ENCODE measurements at regions not wholly inside any gene's neighbourhood (a gene's known extent, or its start where the extent isn't known, plus 50 kb on each side); places are given as distances from the start of the nearest gene placed in this dataset.

GRCh38 chr2:239580199-239580527 lies 179.3 kb upstream of the HDAC4 start:
- TF ChIP-seq POLR2AphosphoS5 (IDR thresholded peaks at IDR 0.05) (no peak), CTCF (IDR thresholded peaks at IDR 0.05) (no peak), EP300 (IDR thresholded peaks at IDR 0.05; ENCODE audit: low read depth) (no peak), POLR2A (IDR thresholded peaks at IDR 0.05) (no peak)
